HuH-7.5 (cell line): ENCODE measurements at regions not wholly inside any gene's neighbourhood (a gene's known extent, or its start where the extent isn't known, plus 50 kb on each side); places are given as distances from the start of the nearest gene placed in this dataset.
"Not testable (repeated sequence)": the region's sequence is repeated elsewhere in the genome, so short reads cannot be mapped to it uniquely, and the experiment has no call there.

Source experiments
- DNase-seq: peaks from one replicate; pipeline ENCODE4 v3.0.0; 2011; ENCODE audit warnings: low spot score

- no peak for DNase-seq
Observed at GRCh38 chr10:34957531-34957930, 132.6 kb downstream of the CUL2 start.

- no peak for DNase-seq
Observed at GRCh38 chr10:34956756-34957155, 133.4 kb downstream of the CUL2 start.

GRCh38 chr10:34955391-34955790 lies 134.8 kb downstream of the CUL2 start:
- DNase-seq: no peak

- DNase-seq: no peak
Observed at GRCh38 chr10:34954142-34954541, 136.0 kb downstream of the CUL2 start.

- not testable (repeated sequence) for DNase-seq
Observed at GRCh38 chr10:34951263-34951887, 136.3 kb upstream of the PARD3 start.

GRCh38 chr10:34945951-34946522 lies 130.9 kb upstream of the PARD3 start:
- not testable (repeated sequence) for DNase-seq

- no peak for DNase-seq
Observed at GRCh38 chr10:34941471-34942357, 126.6 kb upstream of the PARD3 start.

GRCh38 chr10:34940436-34940835 lies 125.3 kb upstream of the PARD3 start:
- DNase-seq: no peak

GRCh38 chr10:34938399-34938670 lies 123.2 kb upstream of the PARD3 start:
- no peak for DNase-seq

- DNase-seq: not testable (repeated sequence)
Observed at GRCh38 chr10:34937643-34938398, 122.7 kb upstream of the PARD3 start.

GRCh38 chr10:34936061-34936460 lies 121.0 kb upstream of the PARD3 start:
- no peak for DNase-seq

GRCh38 chr10:34933676-34934075 lies 118.6 kb upstream of the PARD3 start:
- no peak for DNase-seq

- DNase-seq: no peak
Observed at GRCh38 chr10:34932235-34932634, 117.1 kb upstream of the PARD3 start.

GRCh38 chr10:34931216-34931615 lies 116.1 kb upstream of the PARD3 start:
- no peak for DNase-seq

- DNase-seq: no peak
Observed at GRCh38 chr10:34922138-34922537, 107.0 kb upstream of the PARD3 start.

- DNase-seq: no peak
Observed at GRCh38 chr10:34920578-34920977, 105.5 kb upstream of the PARD3 start.

- DNase-seq: no peak
Observed at GRCh38 chr10:34918776-34919315, 103.8 kb upstream of the PARD3 start.

GRCh38 chr10:34918060-34918775 lies 103.1 kb upstream of the PARD3 start:
- no peak for DNase-seq

- DNase-seq: no peak
Observed at GRCh38 chr10:34916314-34916713, 101.2 kb upstream of the PARD3 start.

GRCh38 chr10:34912771-34913170 lies 97.7 kb upstream of the PARD3 start:
- DNase-seq: no peak

- no peak for DNase-seq
Observed at GRCh38 chr10:34911661-34912205, 96.6 kb upstream of the PARD3 start.
